Lower leg skin (tissue), 3 donors: ENCODE measurements at regions not wholly inside any gene's neighbourhood (a gene's known extent, or its start where the extent isn't known, plus 50 kb on each side); places are given as distances from the start of the nearest gene placed in this dataset.
"Not testable (repeated sequence)": the region's sequence is repeated elsewhere in the genome, so short reads cannot be mapped to it uniquely, and the experiment has no call there.

Source experiments
- POLR2A ChIP-seq, 2 donors: fragments of 450-650 bp; IDR thresholded peaks; one replicate each; pipeline ENCODE4 v1.6.1; 2016 to 2017; ENCODE audit warnings: antibody characterized with exemption in 2 of 2, mild to moderate bottlenecking in 1 of 2, moderate library complexity in 1 of 2
- TF ChIP-seq, protein P1 (sequence below), 3 donors: fragments of 450-650 bp; IDR thresholded peaks; one replicate each; pipeline ENCODE4 v1.5.1; 2016; ENCODE audit warnings: antibody characterized with exemption in 3 of 3, mild to moderate bottlenecking in 3 of 3, moderate library complexity in 2 of 3

DNA sequence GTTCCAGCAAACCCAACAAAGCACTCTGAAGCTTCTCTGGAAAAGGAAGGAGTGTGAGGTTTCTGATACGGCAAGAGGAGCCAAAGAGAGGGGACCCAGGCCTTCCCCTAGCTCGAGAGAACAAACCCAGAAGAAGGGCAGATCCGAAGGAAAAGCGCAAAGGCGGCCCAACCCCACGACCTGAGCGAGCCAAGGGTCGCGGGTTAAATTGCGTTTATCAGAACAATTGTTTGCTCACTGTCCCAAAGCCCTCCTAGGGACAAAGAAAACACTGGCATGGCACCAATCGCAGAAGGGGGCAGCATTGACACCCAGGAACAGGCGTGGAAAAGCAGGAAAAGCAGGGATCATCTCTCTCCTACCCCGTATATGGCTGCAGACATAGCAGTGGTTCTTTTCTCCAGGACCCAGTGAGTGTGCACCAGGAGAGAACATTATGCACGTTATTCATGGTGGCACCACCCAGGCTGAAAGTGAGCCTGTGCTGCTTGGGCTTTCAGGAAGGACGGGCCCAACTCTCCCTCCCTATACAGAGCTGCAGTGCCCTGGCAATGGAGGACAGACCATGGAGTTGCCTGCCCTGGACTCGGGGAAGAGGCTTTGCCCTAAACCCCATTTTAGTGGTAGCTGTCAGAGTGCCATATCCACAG is 167.0 kb downstream of the FAM72C start:
- TF ChIP-seq, protein P1, sequence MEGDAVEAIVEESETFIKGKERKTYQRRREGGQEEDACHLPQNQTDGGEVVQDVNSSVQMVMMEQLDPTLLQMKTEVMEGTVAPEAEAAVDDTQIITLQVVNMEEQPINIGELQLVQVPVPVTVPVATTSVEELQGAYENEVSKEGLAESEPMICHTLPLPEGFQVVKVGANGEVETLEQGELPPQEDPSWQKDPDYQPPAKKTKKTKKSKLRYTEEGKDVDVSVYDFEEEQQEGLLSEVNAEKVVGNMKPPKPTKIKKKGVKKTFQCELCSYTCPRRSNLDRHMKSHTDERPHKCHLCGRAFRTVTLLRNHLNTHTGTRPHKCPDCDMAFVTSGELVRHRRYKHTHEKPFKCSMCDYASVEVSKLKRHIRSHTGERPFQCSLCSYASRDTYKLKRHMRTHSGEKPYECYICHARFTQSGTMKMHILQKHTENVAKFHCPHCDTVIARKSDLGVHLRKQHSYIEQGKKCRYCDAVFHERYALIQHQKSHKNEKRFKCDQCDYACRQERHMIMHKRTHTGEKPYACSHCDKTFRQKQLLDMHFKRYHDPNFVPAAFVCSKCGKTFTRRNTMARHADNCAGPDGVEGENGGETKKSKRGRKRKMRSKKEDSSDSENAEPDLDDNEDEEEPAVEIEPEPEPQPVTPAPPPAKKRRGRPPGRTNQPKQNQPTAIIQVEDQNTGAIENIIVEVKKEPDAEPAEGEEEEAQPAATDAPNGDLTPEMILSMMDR (IDR thresholded peaks at IDR 0.05): not testable (repeated sequence)
- TF ChIP-seq POLR2A (IDR thresholded peaks at IDR 0.05): not testable (repeated sequence)
